GM18870 (cell line): ENCODE measurements at regions not wholly inside any gene's neighbourhood (a gene's known extent, or its start where the extent isn't known, plus 50 kb on each side); places are given as distances from the start of the nearest gene placed in this dataset.
"Not testable (repeated sequence)": the region's sequence is repeated elsewhere in the genome, so short reads cannot be mapped to it uniquely, and the experiment has no call there.

ENCODE experiments used
- ATAC-seq: cut with Tn5 transposase; IDR thresholded peaks from one replicate; pipeline ENCODE4 v1.9.1; 2021; ENCODE audit warnings: moderate library complexity; ENCODE audit not compliant: unreplicated experiment

- no peak for ATAC-seq
These were observed 165.6 kb upstream of the HCCS start for GRCh38 chrX:10945498-10945897.

GRCh38 chrX:10949541-10949940 lies 161.6 kb upstream of the HCCS start:
- no peak for ATAC-seq

GRCh38 chrX:10952619-10953018 lies 158.5 kb upstream of the HCCS start:
- no peak for ATAC-seq

- ATAC-seq = no peak
These were observed 145.8 kb upstream of the HCCS start for GRCh38 chrX:10965174-10965798.

- no peak for ATAC-seq
These were observed 145.1 kb upstream of the HCCS start for GRCh38 chrX:10966057-10966456.

- ATAC-seq = no peak
These were observed 140.0 kb upstream of the HCCS start for GRCh38 chrX:10971176-10971575.

GRCh38 chrX:10971759-10972158 lies 139.4 kb upstream of the HCCS start:
- no peak for ATAC-seq

- no peak for ATAC-seq
These were observed 138.4 kb upstream of the HCCS start for GRCh38 chrX:10972706-10973105.

- no peak for ATAC-seq
These were observed 136.2 kb upstream of the HCCS start for GRCh38 chrX:10974920-10975319.

GRCh38 chrX:10979956-10980355 lies 131.2 kb upstream of the HCCS start:
- ATAC-seq = no peak

GRCh38 chrX:10981506-10981905 lies 129.6 kb upstream of the HCCS start:
- ATAC-seq = no peak

GRCh38 chrX:10983526-10983925 lies 127.6 kb upstream of the HCCS start:
- no peak for ATAC-seq

GRCh38 chrX:10984213-10984612 lies 126.9 kb upstream of the HCCS start:
- ATAC-seq = no peak

- ATAC-seq = no peak
These were observed 124.5 kb upstream of the HCCS start for GRCh38 chrX:10986616-10987015.

- ATAC-seq = no peak
These were observed 122.5 kb upstream of the HCCS start for GRCh38 chrX:10988653-10989052.

- no peak for ATAC-seq
These were observed 121.7 kb upstream of the HCCS start for GRCh38 chrX:10989386-10989785.

- ATAC-seq = no peak
These were observed 120.7 kb upstream of the HCCS start for GRCh38 chrX:10990418-10990817.

GRCh38 chrX:10990976-10991375 lies 120.2 kb upstream of the HCCS start:
- ATAC-seq = no peak

- no peak for ATAC-seq
These were observed 119.0 kb upstream of the HCCS start for GRCh38 chrX:10992110-10992509.

- not testable (repeated sequence) for ATAC-seq
These were observed 104.1 kb upstream of the HCCS start for GRCh38 chrX:11007076-11007475.

- no peak for ATAC-seq
These were observed 100.7 kb upstream of the HCCS start for GRCh38 chrX:11010476-11010875.

- no peak for ATAC-seq
These were observed 94.4 kb upstream of the HCCS start for GRCh38 chrX:11016728-11017127.

GRCh38 chrX:11022588-11022987 lies 88.5 kb upstream of the HCCS start:
- ATAC-seq = not testable (repeated sequence)
